DND-41 (cell line): ENCODE measurements at regions not wholly inside any gene's neighbourhood (a gene's known extent, or its start where the extent isn't known, plus 50 kb on each side); places are given as distances from the start of the nearest gene placed in this dataset.

Source experiments
- CTCF ChIP-seq: IDR thresholded peaks from 2 replicates; pipeline ENCODE4 v1.5.1; 2012; ENCODE audit warnings: borderline replicate concordance, low read length, moderate library complexity, mild to moderate bottlenecking; ENCODE audit not compliant: poor library complexity, severe bottlenecking; ENCODE audit errors: extremely low read depth
- EZH2 ChIP-seq: IDR thresholded peaks from 3 replicates; pipeline ENCODE4 v1.6.1; 2012; ENCODE audit warnings: borderline replicate concordance, low read depth, mild to moderate bottlenecking, moderate library complexity, low read length, inconsistent platforms; ENCODE audit not compliant: severe bottlenecking

- no peak for TF ChIP-seq CTCF
- no peak for TF ChIP-seq EZH2
Observed at GRCh38 chr10:101285519-101286070, 56.3 kb upstream of the LBX1 start.
